HEK293T (cell line): ENCODE measurements at regions not wholly inside any gene's neighbourhood (a gene's known extent, or its start where the extent isn't known, plus 50 kb on each side); places are given as distances from the start of the nearest gene placed in this dataset.

Experiments used
- CTCF ChIA-PET: fragments of 350-600 bp; formaldehyde crosslinking; extraction: SDS; loops from one replicate; lab custom pipeline; 2021; ENCODE audit warnings: antibody characterized with exemption, inconsistent platforms; lab: Yijun Ruan, JAX
- POLR2A ChIA-PET: fragments of 350-600 bp; formaldehyde crosslinking; extraction: SDS; loops from one replicate; lab custom pipeline; 2020; ENCODE audit warnings: antibody characterized with exemption, inconsistent platforms; lab: Yijun Ruan, JAX
- DNase-seq: peaks from one replicate; pipeline ENCODE4 v3.0.0; 2012; ENCODE audit warnings: mixed read lengths; ENCODE audit errors: extremely low spot score
- ARNT ChIP-seq: fragments of 450-650 bp; IDR thresholded peaks from 2 replicates; pipeline ENCODE4 v1.6.1; 2017; ENCODE audit warnings: mild to moderate bottlenecking
- BHLHE40 ChIP-seq: fragments of 450-650 bp; IDR thresholded peaks from 2 replicates; pipeline ENCODE4 v1.6.1; 2016; ENCODE audit warnings: mild to moderate bottlenecking, moderate library complexity, borderline replicate concordance
- CTBP1 ChIP-seq: fragments of 450-650 bp; IDR thresholded peaks from 2 replicates; pipeline ENCODE4 v1.6.1; 2016; ENCODE audit warnings: borderline replicate concordance
- ELF4 ChIP-seq: fragments of 450-650 bp; IDR thresholded peaks from 2 replicates; pipeline ENCODE4 v1.6.1; 2017; ENCODE audit warnings: antibody characterized with exemption
- FOXA1 ChIP-seq: fragments of 450-650 bp; IDR thresholded peaks from 2 replicates; pipeline ENCODE4 v1.6.1; 2016; ENCODE audit warnings: mild to moderate bottlenecking
- FOXK2 ChIP-seq: fragments of 450-650 bp; IDR thresholded peaks from 2 replicates; pipeline ENCODE4 v1.6.1; 2016; ENCODE audit warnings: mild to moderate bottlenecking
- FOXM1 ChIP-seq: fragments of 450-650 bp; IDR thresholded peaks from 2 replicates; pipeline ENCODE4 v1.6.1; 2017; ENCODE audit warnings: mild to moderate bottlenecking, borderline replicate concordance
- HDGF ChIP-seq: fragments of 450-650 bp; IDR thresholded peaks from 2 replicates; pipeline ENCODE4 v1.6.1; 2017; ENCODE audit warnings: antibody characterized with exemption, borderline replicate concordance
- L3MBTL2 ChIP-seq: fragments of 450-650 bp; conservative IDR thresholded peaks from 2 replicates; pipeline ENCODE4 v1.6.1; 2016; ENCODE audit warnings: mild to moderate bottlenecking
- LEF1 ChIP-seq: fragments of 450-650 bp; IDR thresholded peaks from 2 replicates; pipeline ENCODE4 v1.6.1; 2017; ENCODE audit warnings: mild to moderate bottlenecking, borderline replicate concordance
- NFRKB ChIP-seq: fragments of 450-650 bp; IDR thresholded peaks from 2 replicates; pipeline ENCODE4 v1.6.1; 2016; ENCODE audit warnings: mild to moderate bottlenecking, moderate library complexity
- PKNOX1 ChIP-seq: fragments of 450-650 bp; IDR thresholded peaks from 2 replicates; pipeline ENCODE4 v1.6.1; 2016
- SP1 ChIP-seq: fragments of 450-650 bp; IDR thresholded peaks from 2 replicates; pipeline ENCODE4 v1.6.1; 2017
- SUZ12 ChIP-seq: fragments of 450-650 bp; IDR thresholded peaks from 2 replicates; pipeline ENCODE4 v1.6.1; 2016; ENCODE audit warnings: mild to moderate bottlenecking
- TARDBP ChIP-seq: fragments of 450-650 bp; IDR thresholded peaks from 2 replicates; pipeline ENCODE4 v1.6.1; 2016
- ZNF384 ChIP-seq: fragments of 450-650 bp; IDR thresholded peaks from 2 replicates; pipeline ENCODE4 v1.6.1; 2016

- ChIA-PET CTCF (no interaction called here), POLR2A (no interaction called here)
- DNase-seq, result no peak
- TF ChIP-seq TARDBP (no peak), FOXM1 (no peak)
These were observed 74.4 kb downstream of the ARHGAP35 start for GRCh38 chr19:46935066-46935663.

GRCh38 chr19:46943150-46943946 is 76.3 kb upstream of the NPAS1 start:
- TF ChIP-seq PKNOX1 (no peak), TARDBP (no peak), FOXA1 (no peak), BHLHE40 (no peak), ARNT (no peak), SP1 (no peak), CTBP1 (no peak), FOXM1 (no peak), FOXK2 (no peak), NFRKB (no peak), LEF1 (no peak), ELF4 (no peak)
- no peak for DNase-seq
- ChIA-PET CTCF (interaction anchor here (0.6 kb wide), 1 partner anchor 33 kb away, joined by 9 read pairs; no protein-coding TSS in a partner anchor), POLR2A (interaction anchor here (1.6 kb wide), 1 partner anchor 15 kb away, joined by 3 read pairs; no protein-coding TSS in a partner anchor)

- no peak for DNase-seq
- TF ChIP-seq SUZ12 (no peak), FOXK2 (no peak)
- ChIA-PET POLR2A (interaction anchor here (0.9 to 1.1 kb wide), 2 partner anchors 32 to 169 kb away, joined by 3 to 4 read pairs; partner anchors contain the start of gene ZC3H4), CTCF (interaction anchor here (0.6 to 1.2 kb wide), 3 partner anchors 16 to 104 kb away, joined by 3 read pairs; no protein-coding TSS in a partner anchor)
These were observed 75.4 kb upstream of the NPAS1 start for GRCh38 chr19:46944123-46944748.

- ChIA-PET CTCF (interaction anchor here (1.2 kb wide), 2 partner anchors 17 to 105 kb away, joined by 3 read pairs; no protein-coding TSS in a partner anchor), POLR2A (interaction anchor here (0.6 to 1.1 kb wide), 4 partner anchors 31 to 168 kb away, joined by 3 to 4 read pairs (median 4); partner anchors contain the start of genes AP2S1 and ZC3H4)
- DNase-seq, result peak; percentile 74
- TF ChIP-seq L3MBTL2 (no peak), NFRKB (no peak), SP1 (no peak), FOXK2 (no peak), PKNOX1 (peak; percentile 67), FOXA1 (no peak)
These were observed 74.6 kb upstream of the NPAS1 start for GRCh38 chr19:46944918-46945628.

- POLR2A ChIA-PET, result no interaction called here
- TF ChIP-seq TARDBP, result no peak
- TF ChIP-seq L3MBTL2, result no peak
- no peak for TF ChIP-seq HDGF
- TF ChIP-seq FOXM1, result no peak
- TF ChIP-seq PKNOX1, result no peak
- no peak for TF ChIP-seq ZNF384
- no peak for TF ChIP-seq CTBP1
- CTCF ChIA-PET, result interaction anchor here (1.2 kb wide), 2 partner anchors 18 to 106 kb away, joined by 3 read pairs; no protein-coding TSS in a partner anchor
- no peak for DNase-seq
These were observed 73.7 kb upstream of the NPAS1 start for GRCh38 chr19:46945694-46946489.
